H9 (cell line): ENCODE measurements at regions not wholly inside any gene's neighbourhood (a gene's known extent, or its start where the extent isn't known, plus 50 kb on each side); places are given as distances from the start of the nearest gene placed in this dataset.

ENCODE experiments used
- DNase-seq: peaks from one replicate; pipeline ENCODE4 v3.0.0-alpha.2; 2017
- H2AFZ ChIP-seq: one replicate; pipeline ENCODE4 v1.6.1; 2013; ENCODE audit warnings: mild to moderate bottlenecking, low read length, control low read depth, moderate library complexity
- H2AK5ac ChIP-seq: 2 replicates; pipeline ENCODE4 v1.6.1; 2013; ENCODE audit warnings: low read length, control low read depth, mixed read lengths; ENCODE audit not compliant: insufficient read length
- H2BK120ac ChIP-seq: one replicate; pipeline ENCODE4 v1.6.1; 2013; ENCODE audit warnings: low read depth, mild to moderate bottlenecking, low read length, control low read depth, inconsistent platforms; ENCODE audit not compliant: poor library complexity, severe bottlenecking
- H2BK12ac ChIP-seq: 2 replicates; pipeline ENCODE4 v1.6.1; 2013; ENCODE audit warnings: low read length, control low read depth, mixed read lengths, low read depth; ENCODE audit not compliant: insufficient read length
- H2BK15ac ChIP-seq: 2 replicates; pipeline ENCODE4 v1.6.1; 2013; ENCODE audit warnings: low read depth, low read length, control low read depth
- H2BK20ac ChIP-seq: one replicate; pipeline ENCODE4 v1.6.1; 2013; ENCODE audit warnings: low read depth, mild to moderate bottlenecking, low read length, control low read depth, inconsistent platforms; ENCODE audit not compliant: poor library complexity, severe bottlenecking
- H2BK5ac ChIP-seq: 2 replicates; pipeline ENCODE4 v1.6.1; 2013; ENCODE audit warnings: low read length, control low read depth, mixed read lengths; ENCODE audit not compliant: insufficient read length
- H3K14ac ChIP-seq: 2 replicates; pipeline ENCODE4 v1.6.1; 2013; ENCODE audit warnings: low read length, control low read depth; ENCODE audit not compliant: insufficient read depth
- H3K18ac ChIP-seq: 2 replicates; pipeline ENCODE4 v1.6.1; 2013; ENCODE audit warnings: low read depth, mild to moderate bottlenecking, mixed read lengths, low read length, control low read depth; ENCODE audit not compliant: insufficient read length
- H3K23ac ChIP-seq: 2 replicates; pipeline ENCODE4 v1.6.1; 2013; ENCODE audit warnings: low read length, control low read depth, mixed read lengths, low read depth; ENCODE audit not compliant: insufficient read length
- H3K23me2 ChIP-seq: 2 replicates; pipeline ENCODE4 v1.6.1; 2013; ENCODE audit warnings: low read depth, mild to moderate bottlenecking, mixed read lengths, low read length, control low read depth; ENCODE audit not compliant: insufficient read length, poor library complexity, severe bottlenecking
- H3K27ac ChIP-seq: 2 replicates; pipeline ENCODE4 v1.5.1; 2013; ENCODE audit warnings: low read length, control low read depth, mixed read lengths, low read depth; ENCODE audit not compliant: insufficient read length
- H3K27me3 ChIP-seq: 2 replicates; pipeline ENCODE4 v1.6.1; 2013; ENCODE audit warnings: low read length, control low read depth, inconsistent platforms; ENCODE audit not compliant: insufficient read depth
- H3K4ac ChIP-seq: 2 replicates; pipeline ENCODE4 v1.6.1; 2013; ENCODE audit warnings: low read depth, mild to moderate bottlenecking, control low read depth, inconsistent platforms, low read length, moderate library complexity
- H3K4me1 ChIP-seq: 2 replicates; pipeline ENCODE4 v1.6.1; 2013; ENCODE audit warnings: low read length, control low read depth, inconsistent platforms; ENCODE audit not compliant: insufficient read depth
- H3K4me2 ChIP-seq: 2 replicates; pipeline ENCODE4 v1.6.1; 2013; ENCODE audit warnings: low read length, control low read depth, mixed read lengths; ENCODE audit not compliant: insufficient read length, insufficient read depth
- H3K56ac ChIP-seq: 2 replicates; pipeline ENCODE4 v1.6.1; 2013; ENCODE audit warnings: low read depth, mild to moderate bottlenecking, mixed read lengths, low read length, control low read depth; ENCODE audit not compliant: insufficient read length
- H3K79me1 ChIP-seq: 2 replicates; pipeline ENCODE4 v1.6.1; 2013; ENCODE audit warnings: low read depth, mild to moderate bottlenecking, moderate library complexity, low read length, control low read depth, inconsistent platforms; ENCODE audit not compliant: insufficient read depth, poor library complexity, severe bottlenecking
- H3K79me2 ChIP-seq: 2 replicates; pipeline ENCODE4 v1.6.1; 2013; ENCODE audit warnings: low read length, control low read depth, inconsistent platforms; ENCODE audit not compliant: insufficient read depth
- H3K9ac ChIP-seq: 2 replicates; pipeline ENCODE4 v1.6.1; 2013; ENCODE audit warnings: low read length, control low read depth, mixed read lengths; ENCODE audit not compliant: insufficient read length; ENCODE audit errors: extremely low read depth
- H3K9me3 ChIP-seq: one replicate; pipeline ENCODE4 v1.6.1; 2013; ENCODE audit warnings: low read depth, low read length, inconsistent platforms; ENCODE audit not compliant: control insufficient read depth
- H3T11ph ChIP-seq: one replicate; pipeline ENCODE4 v1.6.1; 2013; ENCODE audit warnings: mild to moderate bottlenecking, low read length, control low read depth, inconsistent platforms
- H4K20me1 ChIP-seq: one replicate; pipeline ENCODE4 v1.6.1; 2013; ENCODE audit not compliant: control insufficient read depth, insufficient read length, insufficient read depth
- H4K5ac ChIP-seq: 2 replicates; pipeline ENCODE4 v1.6.1; 2013; ENCODE audit warnings: low read depth, mild to moderate bottlenecking, mixed read lengths, low read length, control low read depth; ENCODE audit not compliant: insufficient read length
- H4K8ac ChIP-seq: replicated peaks from 2 replicates; pipeline ENCODE4 v1.6.1; 2013; ENCODE audit warnings: low read length, control low read depth, mixed read lengths, low read depth; ENCODE audit not compliant: insufficient read length
- H4K91ac ChIP-seq: 2 replicates; pipeline ENCODE4 v1.6.1; 2013; ENCODE audit warnings: low read depth, mild to moderate bottlenecking, moderate library complexity, mixed read lengths, low read length, control low read depth; ENCODE audit not compliant: insufficient read length
- H3K27ac Mint-ChIP-seq, 3 experiments: 2 replicates in 2 of 3; 3 replicates in 1 of 3; pipeline ENCODE4 v1.8.0; 2020 to 2021; ENCODE audit warnings: mixed read lengths in 3 of 3, mild to moderate bottlenecking in 1 of 3, moderate library complexity in 1 of 3
- H3K27me3 Mint-ChIP-seq: 2 replicates; pipeline ENCODE4 v1.8.0; 2021; ENCODE audit warnings: low read depth, mild to moderate bottlenecking, moderate library complexity, mixed read lengths
- H3K36me3 Mint-ChIP-seq, 3 experiments: 2 replicates in 2 of 3; 3 replicates in 1 of 3; pipeline ENCODE4 v1.8.0; 2020 to 2021; ENCODE audit warnings: low read depth in 3 of 3, mixed read lengths in 3 of 3; ENCODE audit not compliant: insufficient read depth in 1 of 3
- H3K4me1 Mint-ChIP-seq, 2 experiments: 2 replicates each; pipeline ENCODE4 v1.8.0; 2020; ENCODE audit warnings: mixed read lengths in 2 of 2
- H3K4me3 Mint-ChIP-seq, 2 experiments: 2 replicates in 1 of 2; 3 replicates in 1 of 2; pipeline ENCODE4 v1.8.0; 2020 to 2021; ENCODE audit warnings: mild to moderate bottlenecking in 2 of 2, mixed read lengths in 2 of 2, moderate library complexity in 1 of 2
- H3K9me3 Mint-ChIP-seq, 2 experiments: 2 replicates in 1 of 2; 3 replicates in 1 of 2; pipeline ENCODE4 v1.8.0; 2020; ENCODE audit warnings: mild to moderate bottlenecking in 2 of 2, mixed read lengths in 2 of 2, moderate library complexity in 1 of 2
- WGBS: extraction: QIAGEN DNeasy Blood & Tissue Kit; methylation state at CpG from one replicate; pipeline ENCODE4 v1.1.7; 2013; ENCODE audit warnings: missing lambda C conversion rate, low lambda C conversion rate, mixed read lengths; ENCODE audit not compliant: insufficient read length; ENCODE audit errors: extremely low coverage; 5-methylcytosine and 5-hydroxymethylcytosine counted together
- TF ChIP-seq, protein P1 (sequence below): fragments of 200-600 bp; sonication (generic); conservative IDR thresholded peaks from 3 replicates; pipeline ENCODE4 v1.8.0; 2021; ENCODE audit warnings: antibody characterized with exemption, mild to moderate bottlenecking

GRCh38 chr2:36128359-36128758, 227.2 kb upstream of the CRIM1 start:
- H2BK120ac ChIP-seq, result no peak overlapping the region
- H2AK5ac ChIP-seq, result no peak overlapping the region
- no peak overlapping the region for H3K9ac ChIP-seq
- no peaks in the 10 kb centered on the region for H3K9me3 ChIP-seq
- H4K20me1 ChIP-seq, result no peaks in the 10 kb centered on the region
- H3K18ac ChIP-seq, result no peak overlapping the region
- Mint-ChIP-seq H3K27ac (no peak overlapping the region), H3K4me3 (no peak overlapping the region), H3K36me3 (no peaks in the 10 kb centered on the region), H3K27me3 (no peaks in the 10 kb centered on the region), H3K4me1 (no peaks in the 10 kb centered on the region), H3K9me3 (no peaks in the 10 kb centered on the region)
- H3K4me2 ChIP-seq, result no peak overlapping the region
- H2BK5ac ChIP-seq, result no peak overlapping the region
- WGBS, result no CpG with 5 or more reads among the region's 2 CpGs
- H3K79me2 ChIP-seq, result no peaks in the 10 kb centered on the region
- TF ChIP-seq, protein P1, sequence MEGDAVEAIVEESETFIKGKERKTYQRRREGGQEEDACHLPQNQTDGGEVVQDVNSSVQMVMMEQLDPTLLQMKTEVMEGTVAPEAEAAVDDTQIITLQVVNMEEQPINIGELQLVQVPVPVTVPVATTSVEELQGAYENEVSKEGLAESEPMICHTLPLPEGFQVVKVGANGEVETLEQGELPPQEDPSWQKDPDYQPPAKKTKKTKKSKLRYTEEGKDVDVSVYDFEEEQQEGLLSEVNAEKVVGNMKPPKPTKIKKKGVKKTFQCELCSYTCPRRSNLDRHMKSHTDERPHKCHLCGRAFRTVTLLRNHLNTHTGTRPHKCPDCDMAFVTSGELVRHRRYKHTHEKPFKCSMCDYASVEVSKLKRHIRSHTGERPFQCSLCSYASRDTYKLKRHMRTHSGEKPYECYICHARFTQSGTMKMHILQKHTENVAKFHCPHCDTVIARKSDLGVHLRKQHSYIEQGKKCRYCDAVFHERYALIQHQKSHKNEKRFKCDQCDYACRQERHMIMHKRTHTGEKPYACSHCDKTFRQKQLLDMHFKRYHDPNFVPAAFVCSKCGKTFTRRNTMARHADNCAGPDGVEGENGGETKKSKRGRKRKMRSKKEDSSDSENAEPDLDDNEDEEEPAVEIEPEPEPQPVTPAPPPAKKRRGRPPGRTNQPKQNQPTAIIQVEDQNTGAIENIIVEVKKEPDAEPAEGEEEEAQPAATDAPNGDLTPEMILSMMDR, result no peak
- no peaks in the 10 kb centered on the region for H3K4me1 ChIP-seq
- no peak overlapping the region for H4K91ac ChIP-seq
- no peak overlapping the region for H2BK12ac ChIP-seq
- no peak overlapping the region for H2BK15ac ChIP-seq
- no peaks in the 10 kb centered on the region for H3K23me2 ChIP-seq
- no peaks in the 10 kb centered on the region for H3K79me1 ChIP-seq
- no peak overlapping the region for H3K23ac ChIP-seq
- H3K27ac ChIP-seq, result no peak overlapping the region
- no peak overlapping the region for H4K8ac ChIP-seq
- no peak overlapping the region for H3K56ac ChIP-seq
- no peaks in the 10 kb centered on the region for H3K27me3 ChIP-seq
- no peak overlapping the region for H3K4ac ChIP-seq
- H2AFZ ChIP-seq, result no peak overlapping the region
- H3T11ph ChIP-seq, result no peak overlapping the region
- no peak for DNase-seq
- H3K14ac ChIP-seq, result no peak overlapping the region
- H2BK20ac ChIP-seq, result no peak overlapping the region
- H4K5ac ChIP-seq, result no peak overlapping the region
